Epithelial cell of esophagus (primary cell): ENCODE measurements at regions not wholly inside any gene's neighbourhood (a gene's known extent, or its start where the extent isn't known, plus 50 kb on each side); places are given as distances from the start of the nearest gene placed in this dataset.

Experiments used
- DNase-seq: peaks from one replicate; pipeline ENCODE4 v3.0.0; 2010; ENCODE audit warnings: low read depth
- H3K4me3 ChIP-seq: 2 replicates; pipeline ENCODE4 v1.5.1; 2011; ENCODE audit warnings: mild to moderate bottlenecking, low read length, control low read depth
- CTCF ChIP-seq: IDR thresholded peaks from 2 replicates; pipeline ENCODE4 v1.5.1; 2011; ENCODE audit warnings: low read depth, mild to moderate bottlenecking, low read length, control low read depth, inconsistent platforms; ENCODE audit not compliant: insufficient read depth; ENCODE audit errors: missing control alignments

DNA sequence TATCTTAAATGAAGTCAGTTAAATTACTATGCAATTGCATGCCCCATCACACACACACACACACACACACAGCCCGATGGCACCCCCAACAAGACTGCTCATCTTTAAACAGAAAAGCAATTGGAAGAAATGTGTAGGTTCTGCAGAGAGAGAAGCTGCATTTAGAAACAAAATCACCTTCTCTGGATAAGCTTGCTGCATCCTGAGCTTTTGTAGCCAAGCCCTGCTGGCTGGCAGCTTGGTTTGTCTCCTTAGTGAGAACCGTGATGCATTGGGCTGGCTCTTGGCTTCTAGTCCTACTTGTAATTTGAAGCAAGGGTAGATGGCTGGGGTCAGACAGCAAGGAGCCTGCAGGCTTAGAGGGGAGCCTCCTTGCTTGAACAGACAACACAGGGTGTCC is 153.8 kb downstream of the SOX9 start:
- no peak for TF ChIP-seq CTCF
- H3K4me3 ChIP-seq, result no peak overlapping the region
- no peak for DNase-seq

- TF ChIP-seq CTCF, result no peak
- H3K4me3 ChIP-seq, result no peak overlapping the region
- DNase-seq, result peak; percentile 79
Observed at GRCh38 chr17:72280881-72281280, 160.1 kb downstream of the SOX9 start.

DNA sequence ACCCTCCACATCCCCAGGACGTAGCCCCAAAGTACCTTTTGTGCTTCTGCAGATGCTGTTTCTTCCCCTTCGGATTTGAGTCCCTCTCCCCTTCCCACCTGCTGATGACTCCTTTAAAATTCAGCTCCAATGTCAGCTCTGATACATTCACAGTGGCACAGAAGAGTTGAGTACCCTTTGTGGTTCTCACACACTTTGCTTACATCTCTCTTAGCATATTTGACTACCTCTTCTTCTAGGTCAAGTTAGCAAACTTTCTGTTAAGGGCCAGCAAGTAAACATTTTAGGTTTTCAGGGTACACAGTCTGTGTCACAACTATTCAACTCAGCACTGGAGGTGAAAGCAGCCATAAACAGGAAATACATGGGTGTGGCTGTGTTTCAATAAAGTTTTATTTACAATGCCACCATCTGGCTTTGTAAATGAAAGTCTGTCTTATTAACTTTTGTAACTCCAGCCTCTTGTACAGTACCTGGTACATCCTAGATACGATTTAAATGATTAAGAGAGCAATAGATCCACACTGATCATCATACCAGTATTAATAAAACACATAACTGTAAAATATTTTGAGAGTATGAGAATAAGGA is 161.7 kb downstream of the SOX9 start:
- H3K4me3 ChIP-seq, result no peak overlapping the region
- no peak for DNase-seq
- TF ChIP-seq CTCF, result no peak

DNA sequence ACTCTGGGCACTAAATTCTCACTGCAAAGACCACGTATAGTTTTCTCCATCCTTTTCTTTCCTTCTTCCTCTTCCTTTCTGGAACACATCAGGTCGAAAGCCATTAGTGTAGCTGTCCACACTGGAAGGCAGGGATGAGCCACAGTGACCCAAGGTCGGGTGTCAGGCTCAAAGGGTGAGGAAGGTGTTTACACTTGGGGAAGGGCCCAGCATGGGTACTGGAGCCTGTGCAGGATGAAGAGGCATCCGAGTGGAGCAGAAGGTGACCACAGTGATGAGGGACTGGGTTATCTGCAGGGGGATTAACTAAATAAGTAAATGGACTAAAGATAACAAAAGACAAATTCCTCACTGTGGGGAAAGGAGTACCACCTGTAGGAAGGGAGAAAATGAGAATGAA is 164.0 kb downstream of the SOX9 start:
- TF ChIP-seq CTCF, result no peak
- DNase-seq, result no peak
- no peak overlapping the region for H3K4me3 ChIP-seq

- TF ChIP-seq CTCF, result no peak
- DNase-seq, result no peak
- no peak overlapping the region for H3K4me3 ChIP-seq
Observed at GRCh38 chr17:72287586-72287985, 166.8 kb downstream of the SOX9 start.

DNA sequence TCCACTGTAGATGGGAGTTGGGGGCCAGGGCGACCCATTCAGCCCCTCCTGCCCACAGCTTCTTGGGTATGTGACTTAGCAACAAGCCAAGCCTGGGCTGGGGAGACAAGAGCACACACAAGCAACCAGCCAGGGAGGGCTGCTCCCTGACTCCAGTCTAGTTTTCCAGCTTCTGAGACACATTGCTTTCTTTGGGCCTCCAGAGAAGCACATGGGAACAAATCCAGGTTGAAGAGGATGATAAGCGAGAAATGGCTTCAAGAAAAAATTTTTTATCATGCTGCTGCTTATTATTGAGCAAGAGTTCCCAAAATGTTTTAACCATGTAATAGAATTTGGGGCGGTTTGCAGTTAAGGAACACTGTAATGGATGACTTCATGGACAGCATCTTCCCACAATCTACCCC is 173.7 kb downstream of the SOX9 start:
- no peak for DNase-seq
- no peak for TF ChIP-seq CTCF
- H3K4me3 ChIP-seq, result no peak overlapping the region

DNA sequence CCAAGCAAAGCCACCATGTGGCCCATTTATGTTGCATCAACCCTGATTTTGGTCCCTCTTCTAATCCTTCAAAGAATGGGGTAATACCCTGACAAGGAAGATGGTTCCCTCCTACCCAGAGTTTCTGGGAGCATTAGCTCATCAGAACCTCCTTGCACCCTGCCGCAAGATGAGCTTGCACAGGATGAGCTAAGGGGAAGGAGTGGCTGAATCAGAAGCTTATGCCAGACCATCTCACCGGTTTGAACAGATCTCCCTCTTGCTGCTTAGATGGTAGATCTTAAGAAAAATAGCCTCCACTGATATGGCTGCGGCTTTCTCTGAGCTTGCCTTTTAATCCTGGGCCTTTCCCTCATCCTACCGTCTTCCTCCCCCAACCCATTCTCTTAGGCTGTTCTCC is 175.1 kb downstream of the SOX9 start:
- H3K4me3 ChIP-seq, result no peak overlapping the region
- peak; percentile 71 for DNase-seq
- no peak for TF ChIP-seq CTCF
